Liver (tissue), 8 donors: ENCODE measurements at regions not wholly inside any gene's neighbourhood (a gene's known extent, or its start where the extent isn't known, plus 50 kb on each side); places are given as distances from the start of the nearest gene placed in this dataset.

Experiments
- DNase-seq: peaks from one replicate; pipeline ENCODE4 v3.0.0-alpha.2; 2017; ENCODE audit warnings: low spot score
- H3K27ac ChIP-seq, 2 donors: one replicate each; pipeline ENCODE4 v1.7.0; 2013; ENCODE audit warnings: inconsistent platforms in 2 of 2, low read length in 2 of 2, control low read depth in 1 of 2, low read depth in 1 of 2, mild to moderate bottlenecking in 1 of 2
- H3K27me3 ChIP-seq, 4 donors: one replicate each; pipeline versions ENCODE4 v1.6.1 to v1.7.0; 2013; ENCODE audit warnings: low read length in 3 of 4, inconsistent platforms in 1 of 4, mild to moderate bottlenecking in 1 of 4, moderate library complexity in 1 of 4; ENCODE audit not compliant: control insufficient read depth in 4 of 4, insufficient read depth in 4 of 4
- H3K36me3 ChIP-seq, 4 donors: one replicate each; pipeline versions ENCODE4 v1.6.1 to v1.7.0; 2013; ENCODE audit warnings: low read length in 3 of 4, mild to moderate bottlenecking in 3 of 4, low read depth in 1 of 4, moderate library complexity in 1 of 4; ENCODE audit not compliant: control insufficient read depth in 4 of 4, insufficient read depth in 3 of 4
- H3K4me1 ChIP-seq, 4 donors: one replicate each; pipeline versions ENCODE4 v1.6.1 to v1.7.0; 2013; ENCODE audit warnings: low read length in 3 of 4, mild to moderate bottlenecking in 3 of 4, moderate library complexity in 1 of 4; ENCODE audit not compliant: control insufficient read depth in 4 of 4, insufficient read depth in 4 of 4
- H3K4me3 ChIP-seq, 3 donors: one replicate each; pipeline versions ENCODE4 v1.6.1 to v1.7.0; 2013; ENCODE audit warnings: low read length in 3 of 3, control low read depth in 1 of 3, low read depth in 1 of 3, mild to moderate bottlenecking in 1 of 3
- H3K9ac ChIP-seq, 2 donors: one replicate each; pipeline ENCODE4 v1.7.0; 2013; ENCODE audit warnings: low read length in 2 of 2, mild to moderate bottlenecking in 2 of 2, moderate library complexity in 2 of 2, control low read depth in 1 of 2, low read depth in 1 of 2
- H3K9me3 ChIP-seq, 4 donors: one replicate each; pipeline versions ENCODE4 v1.6.1 to v1.7.0; 2013; ENCODE audit warnings: low read length in 3 of 4; ENCODE audit not compliant: control insufficient read depth in 4 of 4
- EGR1 ChIP-seq, 2 donors: IDR thresholded peaks; 2 replicates each; pipeline ENCODE4 v1.6.1; 2016 to 2018; ENCODE audit warnings: antibody characterized with exemption in 2 of 2, low read depth in 2 of 2
- FOXA1 ChIP-seq: IDR thresholded peaks from 2 replicates; pipeline ENCODE4 v1.6.1; 2016; ENCODE audit warnings: antibody characterized with exemption
- FOXA2 ChIP-seq: IDR thresholded peaks from 2 replicates; pipeline ENCODE4 v1.6.1; 2016; ENCODE audit warnings: antibody characterized with exemption
- GABPA ChIP-seq, 2 donors: IDR thresholded peaks in 1 of 2; conservative IDR thresholded peaks in 1 of 2; 2 replicates each; pipeline ENCODE4 v1.6.1; 2016; ENCODE audit warnings: antibody characterized with exemption in 2 of 2, mild to moderate bottlenecking in 1 of 2, moderate library complexity in 1 of 2
- HNF4A ChIP-seq, 2 donors: conservative IDR thresholded peaks; 2 replicates each; pipeline ENCODE4 v1.6.1; 2016; ENCODE audit warnings: antibody characterized with exemption in 2 of 2, mild to moderate bottlenecking in 2 of 2
- HNF4G ChIP-seq: IDR thresholded peaks from 2 replicates; pipeline ENCODE4 v1.6.1; 2016; ENCODE audit warnings: antibody characterized with exemption
- JUND ChIP-seq, 2 donors: IDR thresholded peaks; 2 replicates each; pipeline ENCODE4 v1.6.1; 2016; ENCODE audit warnings: antibody characterized with exemption in 2 of 2
- RAD21 ChIP-seq, 2 donors: IDR thresholded peaks; 2 replicates each; pipeline ENCODE4 v1.6.1; 2016; ENCODE audit warnings: antibody characterized with exemption in 2 of 2, mild to moderate bottlenecking in 2 of 2
- RXRA ChIP-seq, 2 donors: IDR thresholded peaks; 2 replicates each; pipeline ENCODE4 v1.6.1; 2017 to 2018; ENCODE audit warnings: antibody characterized with exemption in 2 of 2, mild to moderate bottlenecking in 1 of 2
- SP1 ChIP-seq: IDR thresholded peaks from 2 replicates; pipeline ENCODE4 v1.6.1; 2018; ENCODE audit warnings: antibody characterized with exemption, mild to moderate bottlenecking
- YY1 ChIP-seq: IDR thresholded peaks from 2 replicates; pipeline ENCODE4 v1.6.1; 2016; ENCODE audit warnings: antibody characterized with exemption, mild to moderate bottlenecking
- WGBS: extraction: QIAGEN DNeasy Blood & Tissue Kit; methylation state at CpG from one replicate; pipeline ENCODE4 v1.1.7; 2013; 5-methylcytosine and 5-hydroxymethylcytosine counted together
- TF ChIP-seq, protein P1 (sequence below): IDR thresholded peaks from 2 replicates; pipeline ENCODE4 v1.6.1; 2016; ENCODE audit warnings: antibody characterized with exemption
- TF ChIP-seq, protein P2 (sequence below): IDR thresholded peaks from 2 replicates; pipeline ENCODE4 v1.6.1; 2016; ENCODE audit warnings: antibody characterized with exemption
- TF ChIP-seq, protein P3 (sequence below): fragments of 150-350 bp; IDR thresholded peaks from 2 replicates; pipeline ENCODE4 v1.5.1; 2017; ENCODE audit warnings: improper control_type of control experiment, low read depth, low read length; ENCODE audit not compliant: missing input control
- TF ChIP-seq, protein P4 (sequence below): IDR thresholded peaks from 2 replicates; pipeline ENCODE4 v1.6.1; 2016; ENCODE audit warnings: antibody characterized with exemption, mild to moderate bottlenecking
- TF ChIP-seq, protein P5 (sequence below): IDR thresholded peaks from 2 replicates; pipeline ENCODE4 v1.6.1; 2016; ENCODE audit warnings: antibody characterized with exemption
- donor health status: healthy.
- donor health status: healthy.
- donor health status: healthy.
- donor health status: healthy.
- donor health status: healthy.

DNA sequence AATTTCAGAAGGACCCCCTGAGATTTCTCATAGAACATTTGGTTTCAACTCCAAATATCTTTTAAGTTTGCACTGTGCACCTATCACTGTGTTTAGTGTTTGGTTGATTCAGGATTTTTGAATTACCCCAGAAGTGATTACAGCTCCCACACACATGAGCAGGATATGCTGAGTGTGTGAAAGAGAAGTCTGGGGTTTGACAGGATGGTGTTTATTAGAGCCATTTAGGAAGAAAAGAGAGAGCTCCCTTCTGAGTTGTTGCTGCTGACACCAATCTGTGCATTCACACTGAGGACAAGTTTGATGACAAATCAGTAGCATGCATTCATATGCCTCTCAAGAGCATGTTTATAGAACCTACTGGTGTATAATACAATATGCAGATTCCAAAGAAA is 118.1 kb downstream of the RPL22L1 start:
- H3K4me3 ChIP-seq: no peak overlapping the region
- H3K4me1 ChIP-seq: no peaks in the 10 kb centered on the region
- no peak overlapping the region for H3K27ac ChIP-seq
- no peak for TF ChIP-seq YY1
- TF ChIP-seq, protein P1, sequence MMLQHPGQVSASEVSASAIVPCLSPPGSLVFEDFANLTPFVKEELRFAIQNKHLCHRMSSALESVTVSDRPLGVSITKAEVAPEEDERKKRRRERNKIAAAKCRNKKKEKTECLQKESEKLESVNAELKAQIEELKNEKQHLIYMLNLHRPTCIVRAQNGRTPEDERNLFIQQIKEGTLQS: no peak
- TF ChIP-seq RAD21 (IDR thresholded peaks at IDR 0.05): no peak
- TF ChIP-seq, protein P2, sequence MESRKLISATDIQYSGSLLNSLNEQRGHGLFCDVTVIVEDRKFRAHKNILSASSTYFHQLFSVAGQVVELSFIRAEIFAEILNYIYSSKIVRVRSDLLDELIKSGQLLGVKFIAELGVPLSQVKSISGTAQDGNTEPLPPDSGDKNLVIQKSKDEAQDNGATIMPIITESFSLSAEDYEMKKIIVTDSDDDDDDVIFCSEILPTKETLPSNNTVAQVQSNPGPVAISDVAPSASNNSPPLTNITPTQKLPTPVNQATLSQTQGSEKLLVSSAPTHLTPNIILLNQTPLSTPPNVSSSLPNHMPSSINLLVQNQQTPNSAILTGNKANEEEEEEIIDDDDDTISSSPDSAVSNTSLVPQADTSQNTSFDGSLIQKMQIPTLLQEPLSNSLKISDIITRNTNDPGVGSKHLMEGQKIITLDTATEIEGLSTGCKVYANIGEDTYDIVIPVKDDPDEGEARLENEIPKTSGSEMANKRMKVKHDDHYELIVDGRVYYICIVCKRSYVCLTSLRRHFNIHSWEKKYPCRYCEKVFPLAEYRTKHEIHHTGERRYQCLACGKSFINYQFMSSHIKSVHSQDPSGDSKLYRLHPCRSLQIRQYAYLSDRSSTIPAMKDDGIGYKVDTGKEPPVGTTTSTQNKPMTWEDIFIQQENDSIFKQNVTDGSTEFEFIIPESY: no peak
- TF ChIP-seq FOXA2: no peak
- TF ChIP-seq, protein P3, sequence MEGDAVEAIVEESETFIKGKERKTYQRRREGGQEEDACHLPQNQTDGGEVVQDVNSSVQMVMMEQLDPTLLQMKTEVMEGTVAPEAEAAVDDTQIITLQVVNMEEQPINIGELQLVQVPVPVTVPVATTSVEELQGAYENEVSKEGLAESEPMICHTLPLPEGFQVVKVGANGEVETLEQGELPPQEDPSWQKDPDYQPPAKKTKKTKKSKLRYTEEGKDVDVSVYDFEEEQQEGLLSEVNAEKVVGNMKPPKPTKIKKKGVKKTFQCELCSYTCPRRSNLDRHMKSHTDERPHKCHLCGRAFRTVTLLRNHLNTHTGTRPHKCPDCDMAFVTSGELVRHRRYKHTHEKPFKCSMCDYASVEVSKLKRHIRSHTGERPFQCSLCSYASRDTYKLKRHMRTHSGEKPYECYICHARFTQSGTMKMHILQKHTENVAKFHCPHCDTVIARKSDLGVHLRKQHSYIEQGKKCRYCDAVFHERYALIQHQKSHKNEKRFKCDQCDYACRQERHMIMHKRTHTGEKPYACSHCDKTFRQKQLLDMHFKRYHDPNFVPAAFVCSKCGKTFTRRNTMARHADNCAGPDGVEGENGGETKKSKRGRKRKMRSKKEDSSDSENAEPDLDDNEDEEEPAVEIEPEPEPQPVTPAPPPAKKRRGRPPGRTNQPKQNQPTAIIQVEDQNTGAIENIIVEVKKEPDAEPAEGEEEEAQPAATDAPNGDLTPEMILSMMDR: no peak
- no peak for TF ChIP-seq JUND (IDR thresholded peaks at IDR 0.05)
- TF ChIP-seq, protein P4, sequence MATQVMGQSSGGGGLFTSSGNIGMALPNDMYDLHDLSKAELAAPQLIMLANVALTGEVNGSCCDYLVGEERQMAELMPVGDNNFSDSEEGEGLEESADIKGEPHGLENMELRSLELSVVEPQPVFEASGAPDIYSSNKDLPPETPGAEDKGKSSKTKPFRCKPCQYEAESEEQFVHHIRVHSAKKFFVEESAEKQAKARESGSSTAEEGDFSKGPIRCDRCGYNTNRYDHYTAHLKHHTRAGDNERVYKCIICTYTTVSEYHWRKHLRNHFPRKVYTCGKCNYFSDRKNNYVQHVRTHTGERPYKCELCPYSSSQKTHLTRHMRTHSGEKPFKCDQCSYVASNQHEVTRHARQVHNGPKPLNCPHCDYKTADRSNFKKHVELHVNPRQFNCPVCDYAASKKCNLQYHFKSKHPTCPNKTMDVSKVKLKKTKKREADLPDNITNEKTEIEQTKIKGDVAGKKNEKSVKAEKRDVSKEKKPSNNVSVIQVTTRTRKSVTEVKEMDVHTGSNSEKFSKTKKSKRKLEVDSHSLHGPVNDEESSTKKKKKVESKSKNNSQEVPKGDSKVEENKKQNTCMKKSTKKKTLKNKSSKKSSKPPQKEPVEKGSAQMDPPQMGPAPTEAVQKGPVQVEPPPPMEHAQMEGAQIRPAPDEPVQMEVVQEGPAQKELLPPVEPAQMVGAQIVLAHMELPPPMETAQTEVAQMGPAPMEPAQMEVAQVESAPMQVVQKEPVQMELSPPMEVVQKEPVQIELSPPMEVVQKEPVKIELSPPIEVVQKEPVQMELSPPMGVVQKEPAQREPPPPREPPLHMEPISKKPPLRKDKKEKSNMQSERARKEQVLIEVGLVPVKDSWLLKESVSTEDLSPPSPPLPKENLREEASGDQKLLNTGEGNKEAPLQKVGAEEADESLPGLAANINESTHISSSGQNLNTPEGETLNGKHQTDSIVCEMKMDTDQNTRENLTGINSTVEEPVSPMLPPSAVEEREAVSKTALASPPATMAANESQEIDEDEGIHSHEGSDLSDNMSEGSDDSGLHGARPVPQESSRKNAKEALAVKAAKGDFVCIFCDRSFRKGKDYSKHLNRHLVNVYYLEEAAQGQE: no peak
- TF ChIP-seq HNF4G: no peak
- TF ChIP-seq, protein P5, sequence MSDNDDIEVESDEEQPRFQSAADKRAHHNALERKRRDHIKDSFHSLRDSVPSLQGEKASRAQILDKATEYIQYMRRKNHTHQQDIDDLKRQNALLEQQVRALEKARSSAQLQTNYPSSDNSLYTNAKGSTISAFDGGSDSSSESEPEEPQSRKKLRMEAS: no peak
- TF ChIP-seq EGR1 (IDR thresholded peaks at IDR 0.05; ENCODE audit: low read depth in 2 of 2): no peak
- TF ChIP-seq RXRA (IDR thresholded peaks at IDR 0.05): no peak
- no peak for TF ChIP-seq HNF4A (conservative IDR thresholded peaks at IDR 0.05)
- TF ChIP-seq FOXA1: no peak
- no peak overlapping the region for H3K9ac ChIP-seq
- H3K27me3 ChIP-seq: no peaks in the 10 kb centered on the region
- H3K9me3 ChIP-seq: no peaks in the 10 kb centered on the region
- no peaks in the 10 kb centered on the region for H3K36me3 ChIP-seq
- DNase-seq: no peak

DNA sequence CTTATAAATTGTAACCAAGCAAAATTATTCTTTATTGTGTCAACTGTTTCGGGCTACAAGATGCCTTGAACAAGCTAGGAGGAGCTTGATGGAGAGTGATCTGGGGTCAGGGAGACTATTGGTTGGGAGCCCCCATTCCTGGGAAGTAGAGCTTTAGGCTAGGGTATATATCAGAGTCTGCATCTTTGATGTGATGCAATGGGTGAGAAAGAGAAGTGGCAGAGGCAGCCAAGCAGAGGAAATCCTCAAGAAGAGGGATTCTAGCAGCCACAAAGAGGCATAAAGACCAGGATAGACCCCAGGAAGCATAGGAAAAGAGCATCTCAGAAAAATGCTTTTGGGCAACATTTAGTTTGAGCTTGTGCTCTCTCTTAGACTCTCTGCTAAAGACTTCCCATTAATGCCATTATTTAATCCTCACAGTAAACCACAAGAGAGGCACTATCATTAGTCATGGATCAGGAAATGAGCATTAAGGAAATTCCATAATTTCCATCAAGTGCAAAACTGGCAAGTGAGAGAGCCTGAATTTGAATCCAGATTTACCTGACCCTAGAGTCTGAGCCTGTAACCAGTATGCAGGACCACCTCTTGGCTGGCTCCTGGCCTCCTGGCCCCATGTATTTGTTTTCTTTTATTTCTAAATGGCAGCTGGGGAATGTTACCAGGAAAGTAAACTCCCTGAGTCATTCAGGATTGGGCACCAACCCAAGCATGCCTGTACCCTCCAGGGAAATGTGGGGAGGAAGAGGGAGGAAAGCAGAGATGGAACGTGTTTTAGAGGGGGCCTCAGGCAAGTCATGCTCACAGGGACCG is 118.7 kb downstream of the RPL22L1 start:
- DNase-seq: no peak
- Histone ChIP-seq H3K4me3 (no peak overlapping the region), H3K27me3 (no peaks in the 10 kb centered on the region), H3K4me1 (no peaks in the 10 kb centered on the region), H3K9me3 (no peaks in the 10 kb centered on the region), H3K27ac (no peak overlapping the region), H3K9ac (no peak overlapping the region), H3K36me3 (no peaks in the 10 kb centered on the region)
- WGBS: 72% methylated on average over 3 of the region's 3 CpGs
- TF ChIP-seq RXRA (IDR thresholded peaks at IDR 0.05) (no peak), GABPA (IDR thresholded peaks at IDR 0.05 in 1 of 2, conservative IDR thresholded peaks at IDR 0.05 in 1 of 2) (no peak), FOXA2 (no peak), EGR1 (IDR thresholded peaks at IDR 0.05; ENCODE audit: low read depth in 2 of 2) (no peak), HNF4A (conservative IDR thresholded peaks at IDR 0.05) (no peak), SP1 (no peak)
- TF ChIP-seq, protein P1: no peak
- TF ChIP-seq, protein P2: no peak
- TF ChIP-seq, protein P4: no peak
